SK-N-SH treated with all-trans-retinoic acid at 6 μM for 48 hours (cell line): ENCODE measurements at regions not wholly inside any gene's neighbourhood (a gene's known extent, or its start where the extent isn't known, plus 50 kb on each side); places are given as distances from the start of the nearest gene placed in this dataset.

Source experiments
- ATAC-seq: fragments of 200-7000 bp; cut with Tn5 transposase; 3 replicates; pipeline ENCODE4 v1.9.1; 2020; ENCODE audit warnings: mild to moderate bottlenecking, moderate library complexity
- ARNTL ChIP-seq: fragments of 450-650 bp; formaldehyde crosslinking; IDR thresholded peaks from 2 replicates; pipeline ENCODE4 v1.5.0; 2020; ENCODE audit warnings: low read depth, mild to moderate bottlenecking, moderate library complexity, borderline replicate concordance
- BACH2 ChIP-seq: fragments of 250-450 bp; sonication (Bioruptor Pico); IDR thresholded peaks from 2 replicates; pipeline ENCODE4 v1.9.0; 2021; ENCODE audit warnings: mild to moderate bottlenecking, borderline replicate concordance
- CSDC2 ChIP-seq: fragments of 250-450 bp; sonication (Bioruptor Pico); IDR thresholded peaks from 2 replicates; pipeline ENCODE4 v1.5.0; 2020; ENCODE audit warnings: mild to moderate bottlenecking, moderate library complexity
- ESRRG ChIP-seq: fragments of 250-450 bp; sonication (Bioruptor Pico); IDR thresholded peaks from 2 replicates; pipeline ENCODE4 v1.6.1; 2021; ENCODE audit warnings: mild to moderate bottlenecking
- GLIS3 ChIP-seq: fragments of 250-450 bp; sonication (Bioruptor Pico); IDR thresholded peaks from 2 replicates; pipeline ENCODE4 v1.5.0; 2020; ENCODE audit warnings: mild to moderate bottlenecking, moderate library complexity
- ISL1 ChIP-seq: fragments of 250-450 bp; sonication (Bioruptor Pico); IDR thresholded peaks from 2 replicates; pipeline ENCODE4 v2.1.2; 2022; ENCODE audit warnings: mild to moderate bottlenecking, moderate library complexity
- OSR1 ChIP-seq: fragments of 250-450 bp; sonication (Bioruptor Pico); IDR thresholded peaks from 2 replicates; pipeline ENCODE4 v1.8.0; 2022; ENCODE audit warnings: moderate library complexity, mild to moderate bottlenecking, inconsistent platforms
- RARB ChIP-seq: fragments of 250-450 bp; sonication (Bioruptor Pico); IDR thresholded peaks from 2 replicates; pipeline ENCODE4 v1.8.0; 2021; ENCODE audit warnings: mild to moderate bottlenecking, moderate library complexity
- SNAI2 ChIP-seq: fragments of 250-450 bp; sonication (Bioruptor Pico); IDR thresholded peaks from 2 replicates; pipeline ENCODE4 v1.5.0; 2020; ENCODE audit warnings: mild to moderate bottlenecking, moderate library complexity
- TCF4 ChIP-seq: fragments of 250-450 bp; sonication (Bioruptor Pico); IDR thresholded peaks from 2 replicates; pipeline ENCODE4 v1.8.0; 2021; ENCODE audit warnings: mild to moderate bottlenecking, moderate library complexity, borderline replicate concordance
- TOX ChIP-seq: fragments of 250-450 bp; sonication (Bioruptor Pico); IDR thresholded peaks from 2 replicates; pipeline ENCODE4 v1.8.0; 2021; ENCODE audit warnings: mild to moderate bottlenecking, moderate library complexity, borderline replicate concordance
- ZC3H10 ChIP-seq: fragments of 250-450 bp; sonication (Bioruptor Pico); IDR thresholded peaks from 2 replicates; pipeline ENCODE4 v1.5.1; 2021; ENCODE audit warnings: mild to moderate bottlenecking, moderate library complexity
- ZFP3 ChIP-seq: fragments of 250-450 bp; sonication (Bioruptor Pico); IDR thresholded peaks from 2 replicates; pipeline ENCODE4 v1.5.0; 2020; ENCODE audit warnings: mild to moderate bottlenecking, moderate library complexity
- ZNF565 ChIP-seq: fragments of 450-650 bp; formaldehyde crosslinking; conservative IDR thresholded peaks from 2 replicates; pipeline ENCODE4 v1.5.0; 2020; ENCODE audit warnings: low read depth, mild to moderate bottlenecking, moderate library complexity
- ZNF70 ChIP-seq: fragments of 450-650 bp; formaldehyde crosslinking; IDR thresholded peaks from 2 replicates; pipeline ENCODE4 v1.5.0; 2020; ENCODE audit warnings: mild to moderate bottlenecking, moderate library complexity
- ZNF8 ChIP-seq: fragments of 450-650 bp; formaldehyde crosslinking; IDR thresholded peaks from 2 replicates; pipeline ENCODE4 v1.5.0; 2020; ENCODE audit warnings: mild to moderate bottlenecking, moderate library complexity
- TF ChIP-seq, protein P1 (sequence below): fragments of 250-450 bp; sonication (Bioruptor Pico); IDR thresholded peaks from 2 replicates; pipeline ENCODE4 v1.5.0; 2020; ENCODE audit warnings: mild to moderate bottlenecking, moderate library complexity
- TF ChIP-seq, protein P2 (sequence below): fragments of 250-450 bp; sonication (Bioruptor Pico); IDR thresholded peaks from 2 replicates; pipeline ENCODE4 v1.8.0; 2021; ENCODE audit warnings: low read depth, mild to moderate bottlenecking, moderate library complexity, borderline replicate concordance
- TF ChIP-seq, protein P3 (sequence below): fragments of 250-450 bp; sonication (Bioruptor Pico); IDR thresholded peaks from 2 replicates; pipeline ENCODE4 v1.8.0; 2020; ENCODE audit warnings: mild to moderate bottlenecking, moderate library complexity, borderline replicate concordance
- TF ChIP-seq, protein P4 (sequence below): fragments of 250-450 bp; sonication (Bioruptor Pico); IDR thresholded peaks from 2 replicates; pipeline ENCODE4 v1.5.1; 2021; ENCODE audit warnings: mild to moderate bottlenecking, moderate library complexity

DNA sequence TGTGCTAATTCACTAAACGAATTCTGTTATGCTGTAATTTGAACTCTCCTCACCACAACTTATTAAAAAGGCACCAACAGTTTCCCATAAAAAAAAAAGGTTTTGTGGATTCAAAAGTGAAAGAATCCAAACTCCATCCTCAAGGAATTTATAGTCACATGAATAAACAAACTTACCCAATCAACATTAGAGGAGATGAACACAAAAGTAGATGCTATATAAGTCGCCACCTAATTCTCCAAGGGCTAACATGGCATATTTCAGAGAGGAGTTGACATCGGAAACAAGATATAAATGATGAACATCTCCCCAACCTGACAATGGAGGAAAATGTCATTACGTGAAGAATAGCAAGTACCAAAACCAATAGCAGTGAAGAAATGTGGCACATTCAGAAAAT lies 265.5 kb upstream of the PRKD1 start (continued):
- TF ChIP-seq OSR1 (CRISPR knock-in tag) (no peak), ESRRG (CRISPR knock-in tag) (no peak), SNAI2 (CRISPR knock-in tag) (no peak), GLIS3 (CRISPR knock-in tag) (no peak), ZNF565 (CRISPR knock-in tag) (no peak), ISL1 (no peak), RARB (CRISPR knock-in tag) (no peak)
- TF ChIP-seq, protein P1, sequence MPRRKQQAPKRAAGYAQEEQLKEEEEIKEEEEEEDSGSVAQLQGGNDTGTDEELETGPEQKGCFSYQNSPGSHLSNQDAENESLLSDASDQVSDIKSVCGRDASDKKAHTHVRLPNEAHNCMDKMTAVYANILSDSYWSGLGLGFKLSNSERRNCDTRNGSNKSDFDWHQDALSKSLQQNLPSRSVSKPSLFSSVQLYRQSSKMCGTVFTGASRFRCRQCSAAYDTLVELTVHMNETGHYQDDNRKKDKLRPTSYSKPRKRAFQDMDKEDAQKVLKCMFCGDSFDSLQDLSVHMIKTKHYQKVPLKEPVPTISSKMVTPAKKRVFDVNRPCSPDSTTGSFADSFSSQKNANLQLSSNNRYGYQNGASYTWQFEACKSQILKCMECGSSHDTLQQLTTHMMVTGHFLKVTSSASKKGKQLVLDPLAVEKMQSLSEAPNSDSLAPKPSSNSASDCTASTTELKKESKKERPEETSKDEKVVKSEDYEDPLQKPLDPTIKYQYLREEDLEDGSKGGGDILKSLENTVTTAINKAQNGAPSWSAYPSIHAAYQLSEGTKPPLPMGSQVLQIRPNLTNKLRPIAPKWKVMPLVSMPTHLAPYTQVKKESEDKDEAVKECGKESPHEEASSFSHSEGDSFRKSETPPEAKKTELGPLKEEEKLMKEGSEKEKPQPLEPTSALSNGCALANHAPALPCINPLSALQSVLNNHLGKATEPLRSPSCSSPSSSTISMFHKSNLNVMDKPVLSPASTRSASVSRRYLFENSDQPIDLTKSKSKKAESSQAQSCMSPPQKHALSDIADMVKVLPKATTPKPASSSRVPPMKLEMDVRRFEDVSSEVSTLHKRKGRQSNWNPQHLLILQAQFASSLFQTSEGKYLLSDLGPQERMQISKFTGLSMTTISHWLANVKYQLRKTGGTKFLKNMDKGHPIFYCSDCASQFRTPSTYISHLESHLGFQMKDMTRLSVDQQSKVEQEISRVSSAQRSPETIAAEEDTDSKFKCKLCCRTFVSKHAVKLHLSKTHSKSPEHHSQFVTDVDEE (CRISPR knock-in tag) = no peak

DNA sequence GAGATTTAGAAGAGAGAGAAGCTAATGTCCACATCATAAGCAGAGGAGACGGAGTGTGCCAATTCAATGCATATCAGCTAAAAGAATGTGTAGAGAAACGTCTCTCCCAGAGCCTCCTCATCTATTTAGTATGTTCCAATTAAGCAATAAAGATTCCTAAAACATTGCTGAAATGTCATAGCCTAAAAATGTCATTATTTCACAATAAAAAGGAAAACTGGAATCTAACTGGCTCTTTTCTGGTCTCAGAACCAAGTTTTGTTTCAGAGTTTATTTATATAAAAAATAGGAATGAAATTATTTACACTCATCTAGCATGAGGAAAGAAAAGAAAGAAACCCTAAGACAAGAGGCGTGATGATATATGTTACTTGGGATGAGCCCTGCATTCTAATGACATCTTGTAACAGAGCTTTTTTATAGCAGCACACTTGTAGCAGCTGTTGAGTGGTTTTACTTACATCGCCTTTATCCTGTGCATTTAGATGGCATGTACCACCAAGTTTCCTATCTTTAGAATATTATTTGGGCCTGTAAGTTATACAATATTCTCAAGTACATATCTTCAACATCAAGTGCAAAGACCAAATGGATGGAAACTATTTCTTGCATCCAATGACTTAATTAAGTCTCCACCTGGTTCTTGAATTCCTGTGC lies 266.3 kb upstream of the PRKD1 start:
- peak; percentile 66 for ATAC-seq
- no peak for TF ChIP-seq ZNF70 (CRISPR knock-in tag)
- no peak for TF ChIP-seq OSR1 (CRISPR knock-in tag)
- TF ChIP-seq ZFP3 (CRISPR knock-in tag) = no peak
- TF ChIP-seq ESRRG (CRISPR knock-in tag) = no peak
- TF ChIP-seq BACH2 = no peak
- TF ChIP-seq, protein P2, sequence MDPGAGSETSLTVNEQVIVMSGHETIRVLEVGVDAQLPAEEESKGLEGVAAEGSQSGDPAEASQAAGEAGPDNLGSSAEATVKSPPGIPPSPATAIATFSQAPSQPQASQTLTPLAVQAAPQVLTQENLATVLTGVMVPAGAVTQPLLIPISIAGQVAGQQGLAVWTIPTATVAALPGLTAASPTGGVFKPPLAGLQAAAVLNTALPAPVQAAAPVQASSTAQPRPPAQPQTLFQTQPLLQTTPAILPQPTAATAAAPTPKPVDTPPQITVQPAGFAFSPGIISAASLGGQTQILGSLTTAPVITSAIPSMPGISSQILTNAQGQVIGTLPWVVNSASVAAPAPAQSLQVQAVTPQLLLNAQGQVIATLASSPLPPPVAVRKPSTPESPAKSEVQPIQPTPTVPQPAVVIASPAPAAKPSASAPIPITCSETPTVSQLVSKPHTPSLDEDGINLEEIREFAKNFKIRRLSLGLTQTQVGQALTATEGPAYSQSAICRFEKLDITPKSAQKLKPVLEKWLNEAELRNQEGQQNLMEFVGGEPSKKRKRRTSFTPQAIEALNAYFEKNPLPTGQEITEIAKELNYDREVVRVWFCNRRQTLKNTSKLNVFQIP (CRISPR knock-in tag) = no peak
- TF ChIP-seq, protein P3, sequence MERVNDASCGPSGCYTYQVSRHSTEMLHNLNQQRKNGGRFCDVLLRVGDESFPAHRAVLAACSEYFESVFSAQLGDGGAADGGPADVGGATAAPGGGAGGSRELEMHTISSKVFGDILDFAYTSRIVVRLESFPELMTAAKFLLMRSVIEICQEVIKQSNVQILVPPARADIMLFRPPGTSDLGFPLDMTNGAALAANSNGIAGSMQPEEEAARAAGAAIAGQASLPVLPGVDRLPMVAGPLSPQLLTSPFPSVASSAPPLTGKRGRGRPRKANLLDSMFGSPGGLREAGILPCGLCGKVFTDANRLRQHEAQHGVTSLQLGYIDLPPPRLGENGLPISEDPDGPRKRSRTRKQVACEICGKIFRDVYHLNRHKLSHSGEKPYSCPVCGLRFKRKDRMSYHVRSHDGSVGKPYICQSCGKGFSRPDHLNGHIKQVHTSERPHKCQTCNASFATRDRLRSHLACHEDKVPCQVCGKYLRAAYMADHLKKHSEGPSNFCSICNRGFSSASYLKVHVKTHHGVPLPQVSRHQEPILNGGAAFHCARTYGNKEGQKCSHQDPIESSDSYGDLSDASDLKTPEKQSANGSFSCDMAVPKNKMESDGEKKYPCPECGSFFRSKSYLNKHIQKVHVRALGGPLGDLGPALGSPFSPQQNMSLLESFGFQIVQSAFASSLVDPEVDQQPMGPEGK (CRISPR knock-in tag) = no peak

DNA sequence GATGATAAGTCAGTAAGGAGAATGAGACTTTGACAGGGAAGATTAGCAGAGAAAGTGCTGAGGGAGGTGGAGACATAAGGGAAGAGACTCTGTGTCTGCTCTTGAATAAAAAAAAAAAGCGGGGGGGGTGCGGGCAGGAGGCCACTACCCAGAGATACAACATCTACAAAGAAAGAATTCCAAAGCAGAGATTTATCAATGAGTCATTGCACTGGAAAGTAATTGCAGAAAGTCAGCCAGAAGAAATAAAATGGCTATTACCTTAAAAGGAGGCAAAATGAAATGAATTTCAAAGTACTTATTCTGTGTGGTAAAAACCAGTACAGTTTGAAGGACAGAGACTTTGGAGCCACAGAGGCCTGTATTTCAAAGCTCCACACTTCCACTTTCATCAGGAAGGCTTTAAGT lies 267.1 kb upstream of the PRKD1 start:
- TF ChIP-seq SNAI2 (CRISPR knock-in tag) (no peak), GLIS3 (CRISPR knock-in tag) (no peak)
- TF ChIP-seq, protein P1 (CRISPR knock-in tag) = no peak
- peak; percentile 85 for ATAC-seq

DNA sequence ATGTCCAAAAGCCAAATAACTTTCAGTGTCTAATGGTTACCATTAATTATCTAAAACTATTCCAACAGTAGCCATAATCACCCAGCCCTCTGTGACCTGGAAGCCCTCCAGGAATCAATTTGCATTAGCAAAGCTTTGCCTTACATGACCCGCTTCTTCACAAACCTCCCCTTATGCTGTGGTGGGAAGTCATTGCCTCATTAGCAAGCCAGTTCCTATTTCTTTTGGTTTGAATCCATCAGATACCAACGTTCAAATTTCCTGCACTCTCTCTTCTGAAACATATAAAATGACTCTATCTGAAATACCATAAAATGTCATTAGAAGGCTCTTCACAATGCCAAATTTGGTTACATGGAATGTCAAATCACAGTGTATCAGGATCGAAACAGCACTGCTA lies 268.3 kb upstream of the PRKD1 start:
- ATAC-seq = no peak

More for the DNA sequence above, 268.3 kb upstream of the PRKD1 start:
- TF ChIP-seq ARNTL (CRISPR knock-in tag) (no peak), ZNF565 (CRISPR knock-in tag) (no peak), RARB (CRISPR knock-in tag) (no peak), CSDC2 (CRISPR knock-in tag) (no peak), OSR1 (CRISPR knock-in tag) (no peak), ZC3H10 (CRISPR knock-in tag) (no peak), BACH2 (no peak), TCF4 (no peak), ZNF8 (CRISPR knock-in tag) (no peak), TOX (CRISPR knock-in tag) (no peak)
- TF ChIP-seq, protein P4, sequence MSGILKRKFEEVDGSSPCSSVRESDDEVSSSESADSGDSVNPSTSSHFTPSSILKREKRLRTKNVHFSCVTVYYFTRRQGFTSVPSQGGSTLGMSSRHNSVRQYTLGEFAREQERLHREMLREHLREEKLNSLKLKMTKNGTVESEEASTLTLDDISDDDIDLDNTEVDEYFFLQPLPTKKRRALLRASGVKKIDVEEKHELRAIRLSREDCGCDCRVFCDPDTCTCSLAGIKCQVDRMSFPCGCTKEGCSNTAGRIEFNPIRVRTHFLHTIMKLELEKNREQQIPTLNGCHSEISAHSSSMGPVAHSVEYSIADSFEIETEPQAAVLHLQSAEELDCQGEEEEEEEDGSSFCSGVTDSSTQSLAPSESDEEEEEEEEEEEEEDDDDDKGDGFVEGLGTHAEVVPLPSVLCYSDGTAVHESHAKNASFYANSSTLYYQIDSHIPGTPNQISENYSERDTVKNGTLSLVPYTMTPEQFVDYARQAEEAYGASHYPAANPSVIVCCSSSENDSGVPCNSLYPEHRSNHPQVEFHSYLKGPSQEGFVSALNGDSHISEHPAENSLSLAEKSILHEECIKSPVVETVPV (CRISPR knock-in tag) = no peak
